ENCODE measurements at regions not wholly inside any gene's neighbourhood (a gene's known extent, or its start where the extent isn't known, plus 50 kb on each side); places are given as distances from the start of the nearest gene placed in this dataset.

DNA sequence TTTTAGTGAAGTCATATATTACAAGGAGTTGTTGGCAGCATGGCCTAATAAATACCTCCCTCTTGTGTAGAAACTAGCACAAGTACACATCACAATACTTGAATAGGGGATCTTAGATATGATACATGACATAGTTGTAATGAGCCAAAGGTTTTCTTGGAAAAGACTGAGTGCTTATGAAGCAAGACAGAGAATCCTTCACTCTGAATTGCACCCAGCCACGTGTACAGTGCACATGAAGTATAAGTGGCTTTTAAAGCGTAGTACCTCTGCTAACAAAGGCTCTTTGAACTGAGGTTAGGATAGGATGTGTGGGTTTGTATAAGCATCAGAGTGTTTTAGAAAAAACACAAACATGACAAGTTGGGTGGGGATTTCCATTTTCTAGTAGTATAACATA lies 145.5 kb upstream of the STMND1 start:
- Histone ChIP-seq H4K20me1 (ENCODE audit: insufficient read depth) (no peaks in the 10 kb centered on the region), H3K9me3 (no peaks in the 10 kb centered on the region), H3K4me2 (no peak overlapping the region), H3K4me1 (ENCODE audit: control insufficient read depth in 1 of 2, insufficient read depth in 2 of 2, low read depth in 1 of 2, low read length in 1 of 2) (peaks cover 0 to 5% of the 10 kb centered on the region in 2 experiments; a peak in 1 of 4 replicates), H3K79me2 (ENCODE audit: insufficient read depth) (no peaks in the 10 kb centered on the region), H3F3A (replicated peaks; ENCODE audit: insufficient read depth) (no peaks in the 10 kb centered on the region), H3K27ac (ENCODE audit: low read depth in 2 of 2, low read length in 1 of 2) (no peak overlapping the region), H3K9ac (no peak overlapping the region), H3K27me3 (ENCODE audit: insufficient read depth) (no peaks in the 10 kb centered on the region), H3K4me3 (ENCODE audit: low read depth in 2 of 2, low read length in 1 of 2) (no peak overlapping the region), H3K36me3 (replicated peaks in 1 of 2; ENCODE audit: control insufficient read depth in 1 of 2, insufficient read depth in 2 of 2, low read length in 1 of 2) (no peaks in the 10 kb centered on the region), H2AFZ (ENCODE audit: low read depth) (no peak overlapping the region), H3K9me2 (no peaks in the 10 kb centered on the region)
- ChIA-PET CTCF (interaction anchor here (2.1 kb wide), 1 partner anchor 8 kb away, joined by 19 read pairs; no protein-coding TSS in a partner anchor), POLR2A (no interaction called here)
- TF ChIP-seq, protein P1, sequence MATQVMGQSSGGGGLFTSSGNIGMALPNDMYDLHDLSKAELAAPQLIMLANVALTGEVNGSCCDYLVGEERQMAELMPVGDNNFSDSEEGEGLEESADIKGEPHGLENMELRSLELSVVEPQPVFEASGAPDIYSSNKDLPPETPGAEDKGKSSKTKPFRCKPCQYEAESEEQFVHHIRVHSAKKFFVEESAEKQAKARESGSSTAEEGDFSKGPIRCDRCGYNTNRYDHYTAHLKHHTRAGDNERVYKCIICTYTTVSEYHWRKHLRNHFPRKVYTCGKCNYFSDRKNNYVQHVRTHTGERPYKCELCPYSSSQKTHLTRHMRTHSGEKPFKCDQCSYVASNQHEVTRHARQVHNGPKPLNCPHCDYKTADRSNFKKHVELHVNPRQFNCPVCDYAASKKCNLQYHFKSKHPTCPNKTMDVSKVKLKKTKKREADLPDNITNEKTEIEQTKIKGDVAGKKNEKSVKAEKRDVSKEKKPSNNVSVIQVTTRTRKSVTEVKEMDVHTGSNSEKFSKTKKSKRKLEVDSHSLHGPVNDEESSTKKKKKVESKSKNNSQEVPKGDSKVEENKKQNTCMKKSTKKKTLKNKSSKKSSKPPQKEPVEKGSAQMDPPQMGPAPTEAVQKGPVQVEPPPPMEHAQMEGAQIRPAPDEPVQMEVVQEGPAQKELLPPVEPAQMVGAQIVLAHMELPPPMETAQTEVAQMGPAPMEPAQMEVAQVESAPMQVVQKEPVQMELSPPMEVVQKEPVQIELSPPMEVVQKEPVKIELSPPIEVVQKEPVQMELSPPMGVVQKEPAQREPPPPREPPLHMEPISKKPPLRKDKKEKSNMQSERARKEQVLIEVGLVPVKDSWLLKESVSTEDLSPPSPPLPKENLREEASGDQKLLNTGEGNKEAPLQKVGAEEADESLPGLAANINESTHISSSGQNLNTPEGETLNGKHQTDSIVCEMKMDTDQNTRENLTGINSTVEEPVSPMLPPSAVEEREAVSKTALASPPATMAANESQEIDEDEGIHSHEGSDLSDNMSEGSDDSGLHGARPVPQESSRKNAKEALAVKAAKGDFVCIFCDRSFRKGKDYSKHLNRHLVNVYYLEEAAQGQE (IDR thresholded peaks at IDR 0.05; ENCODE audit: low read depth, low read length): no peak
- TF ChIP-seq CHD2 (IDR thresholded peaks at IDR 0.05; ENCODE audit: low read length, partially characterized antibody) (no peak), MEF2A (IDR thresholded peaks at IDR 0.05; ENCODE audit: borderline replicate concordance, low read depth) (no peak), SMC3 (IDR thresholded peaks at IDR 0.05; ENCODE audit: low read depth, low read length) (no peak), FOXM1 (IDR thresholded peaks at IDR 0.05; ENCODE audit: low read depth) (no peak)
- DNase-seq: no peak
- WGBS (ENCODE audit: low lambda C conversion rate): 87% methylated on average over 2 of the region's 2 CpGs

GRCh38 chr6:16955899-16956298 lies 146.0 kb upstream of the STMND1 start:
- H3K27ac ChIP-seq (ENCODE audit: low read depth in 2 of 2, low read length in 1 of 2): no peak overlapping the region
- no peaks in the 10 kb centered on the region for H3K79me2 ChIP-seq (ENCODE audit: insufficient read depth)
- H3K4me2 ChIP-seq: no peak overlapping the region
- no peaks in the 10 kb centered on the region for H3K9me3 ChIP-seq
- ChIA-PET CTCF (interaction anchor here (2.1 kb wide), 1 partner anchor 8 kb away, joined by 19 read pairs; no protein-coding TSS in a partner anchor), POLR2A (no interaction called here)
- H3F3A ChIP-seq (replicated peaks; ENCODE audit: insufficient read depth): no peaks in the 10 kb centered on the region
- H4K20me1 ChIP-seq (ENCODE audit: insufficient read depth): no peaks in the 10 kb centered on the region
- DNase-seq: no peak
- WGBS (ENCODE audit: low lambda C conversion rate): 89% methylated on average over 5 of the region's 5 CpGs
- H3K27me3 ChIP-seq (ENCODE audit: insufficient read depth): no peaks in the 10 kb centered on the region
- H3K9ac ChIP-seq: no peak overlapping the region
- TF ChIP-seq FOXM1 (IDR thresholded peaks at IDR 0.05; ENCODE audit: low read depth) (no peak), SIN3A (IDR thresholded peaks at IDR 0.05; ENCODE audit: borderline replicate concordance, low read depth, low read length) (no peak), TAF1 (IDR thresholded peaks at IDR 0.05; ENCODE audit: borderline replicate concordance, low read depth, low read length) (no peak), FOSL2 (IDR thresholded peaks at IDR 0.05; ENCODE audit: borderline replicate concordance, low read depth) (no peak), EP300 (IDR thresholded peaks at IDR 0.05; ENCODE audit: borderline replicate concordance in 1 of 2, low read depth in 1 of 2, low read length in 1 of 2) (no peak)
- H3K4me3 ChIP-seq (ENCODE audit: low read depth in 2 of 2, low read length in 1 of 2): no peak overlapping the region
- peaks cover 0 to under 1% of the 10 kb centered on the region in 2 experiments; a peak in 1 of 4 replicates for H3K4me1 ChIP-seq (ENCODE audit: control insufficient read depth in 1 of 2, insufficient read depth in 2 of 2, low read depth in 1 of 2, low read length in 1 of 2)
- no peaks in the 10 kb centered on the region for H3K9me2 ChIP-seq
- H2AFZ ChIP-seq (ENCODE audit: low read depth): no peak overlapping the region
- no peaks in the 10 kb centered on the region for H3K36me3 ChIP-seq (replicated peaks in 1 of 2; ENCODE audit: control insufficient read depth in 1 of 2, insufficient read depth in 2 of 2, low read length in 1 of 2)
